HepG2 (cell line): ENCODE measurements at regions not wholly inside any gene's neighbourhood (a gene's known extent, or its start where the extent isn't known, plus 50 kb on each side); places are given as distances from the start of the nearest gene placed in this dataset.

Experiments used
- ATAC-seq: fragments of 200-7000 bp; cut with Tn5 transposase; 3 replicates; pipeline ENCODE4 v1.9.1; 2020; ENCODE audit warnings: mild to moderate bottlenecking, moderate library complexity
- BruUV-seq: library from RNA; stranded (reverse); fragments of 400-500 nt; replicated peaks from 2 replicates; lab custom pipeline; 2021; lab: Mats Ljungman, UMichigan
- CTCF ChIA-PET: fragments of 300-600 bp; formaldehyde crosslinking; extraction: SDS; loops from one replicate; lab custom pipeline; 2021; ENCODE audit warnings: low total read pairs, inconsistent platforms, low intra/inter-chr PET ratio; lab: Yijun Ruan, JAX
- POLR2A ChIA-PET: fragments of 350-600 bp; sonication (Branson Sonifier 250); formaldehyde crosslinking; loops from one replicate; lab custom pipeline; 2020; ENCODE audit warnings: antibody characterized with exemption, inconsistent platforms; lab: Yijun Ruan, JAX
- DNase-seq: peaks from one replicate; pipeline ENCODE4 v3.0.0-alpha.2; 2015; ENCODE audit warnings: low spot score
- FAIRE-seq: peaks from 3 replicates; lab custom pipeline; 2011; peaks lifted over from hg19 to GRCh38; lab: Jason Lieb, UNC
- H2AFZ ChIP-seq: one replicate; pipeline ENCODE4 v1.6.1; 2011; ENCODE audit warnings: low read length, inconsistent platforms
- H3K27ac ChIP-seq: fragments of 300-600 bp; 3 replicates; pipeline ENCODE4 v1.8.0; 2011; ENCODE audit warnings: mixed run types, mild to moderate bottlenecking, mixed read lengths, low read length, inconsistent platforms; ENCODE audit not compliant: insufficient read depth; ENCODE audit errors: extremely low read length
- H3K27me3 ChIP-seq, 2 experiments: fragments of 200-600 bp in 1 of 2; 2 replicates in 1 of 2; 3 replicates in 1 of 2; pipeline versions ENCODE4 v1.6.0 to v1.8.0; 2011; ENCODE audit warnings: low read length in 2 of 2, mild to moderate bottlenecking in 2 of 2, moderate library complexity in 2 of 2, inconsistent platforms in 1 of 2; ENCODE audit not compliant: insufficient read depth in 2 of 2, control insufficient read depth in 1 of 2
- H3K36me3 ChIP-seq, 2 experiments: fragments of 200-600 bp in 1 of 2; replicated peaks in 1 of 2; 2 replicates in 1 of 2; 3 replicates in 1 of 2; pipeline versions ENCODE4 v1.5.1 to v1.8.0; 2011; ENCODE audit warnings: low read length in 2 of 2, inconsistent platforms in 1 of 2; ENCODE audit not compliant: insufficient read depth in 2 of 2, control insufficient read depth in 1 of 2
- H3K4me1 ChIP-seq: 2 replicates; pipeline ENCODE4 v1.5.1; 2012; ENCODE audit warnings: low read length, inconsistent platforms; ENCODE audit not compliant: insufficient read depth
- H3K4me2 ChIP-seq: 2 replicates; pipeline ENCODE4 v1.6.0; 2011; ENCODE audit warnings: low read depth, low read length, inconsistent platforms
- H3K4me3 ChIP-seq, 3 experiments: fragments of 200-600 bp in 1 of 3; sonication (generic), shearing (Covaris generic) in 1 of 3; replicated peaks in 1 of 3; 2 replicates each; pipeline ENCODE4 v1.5.1; 2011 to 2016; ENCODE audit warnings: low read length in 3 of 3, inconsistent platforms in 2 of 3, low read depth in 2 of 3, mild to moderate bottlenecking in 2 of 3, control low read depth in 1 of 3, mixed read lengths in 1 of 3; ENCODE audit not compliant: insufficient read depth in 1 of 3
- H3K79me2 ChIP-seq: one replicate; pipeline ENCODE4 v1.6.1; 2011; ENCODE audit warnings: low read length, inconsistent platforms; ENCODE audit not compliant: insufficient read depth
- H3K9ac ChIP-seq: 2 replicates; pipeline ENCODE4 v1.6.0; 2011; ENCODE audit warnings: mild to moderate bottlenecking, low read depth, low read length, inconsistent platforms; ENCODE audit not compliant: insufficient read depth
- H3K9me3 ChIP-seq: 2 replicates; pipeline ENCODE4 v1.5.1; 2012; ENCODE audit warnings: mild to moderate bottlenecking, low read length
- H4K20me1 ChIP-seq: 2 replicates; pipeline ENCODE4 v1.6.0; 2011; ENCODE audit warnings: inconsistent platforms, mild to moderate bottlenecking, low read length, moderate library complexity; ENCODE audit not compliant: insufficient read depth
- CENPT ChIP-seq: sonication (generic); formaldehyde crosslinking; IDR thresholded peaks from 2 replicates; pipeline ENCODE4 v1.8.0; 2022; ENCODE audit warnings: low read depth, mild to moderate bottlenecking, moderate library complexity, missing genetic modification reagents
- CENPX ChIP-seq: sonication (generic); formaldehyde crosslinking; IDR thresholded peaks from 2 replicates; pipeline ENCODE4 v1.9.0; 2021; ENCODE audit warnings: mild to moderate bottlenecking, missing genetic modification reagents, moderate library complexity
- EEA1 ChIP-seq: sonication (generic); formaldehyde crosslinking; IDR thresholded peaks from 2 replicates; pipeline ENCODE4 v1.5.1; 2020; ENCODE audit warnings: mild to moderate bottlenecking, missing genetic modification reagents, borderline replicate concordance
- ETV6 ChIP-seq: sonication (generic); formaldehyde crosslinking; conservative IDR thresholded peaks from 2 replicates; pipeline ENCODE4 v1.4.0; 2020; ENCODE audit warnings: missing genetic modification reagents
- FOXK2 ChIP-seq: fragments of 450-650 bp; IDR thresholded peaks from 2 replicates; pipeline ENCODE4 v1.6.1; 2016
- GATA4 ChIP-seq: sonication (generic); IDR thresholded peaks from 2 replicates; pipeline ENCODE4 v1.6.1; 2016; ENCODE audit warnings: antibody characterized with exemption, low read depth, borderline replicate concordance
- NFIC ChIP-seq: IDR thresholded peaks from 2 replicates; pipeline ENCODE4 v1.6.1; 2012; ENCODE audit warnings: mild to moderate bottlenecking, low read length, inconsistent platforms
- NR1H2 ChIP-seq: sonication (generic); formaldehyde crosslinking; IDR thresholded peaks from 2 replicates; pipeline ENCODE4 v1.8.1; 2022; ENCODE audit warnings: low read depth, missing genetic modification reagents, borderline replicate concordance
- ZBTB10 ChIP-seq: sonication (generic); formaldehyde crosslinking; IDR thresholded peaks from 2 replicates; pipeline ENCODE4 v1.4.0; 2020; ENCODE audit warnings: missing genetic modification reagents, borderline replicate concordance
- ZBTB46 ChIP-seq: sonication (generic); formaldehyde crosslinking; IDR thresholded peaks from 2 replicates; pipeline ENCODE4 v1.4.0; 2020; ENCODE audit warnings: mild to moderate bottlenecking, missing genetic modification reagents, borderline replicate concordance
- ZNF530 ChIP-seq: sonication (generic); formaldehyde crosslinking; IDR thresholded peaks from 2 replicates; pipeline ENCODE4 v1.5.0; 2020; ENCODE audit warnings: low read depth, mild to moderate bottlenecking, missing genetic modification reagents
- ZNF564 ChIP-seq: sonication (generic); formaldehyde crosslinking; IDR thresholded peaks from 2 replicates; pipeline ENCODE4 v1.8.1; 2023; ENCODE audit warnings: mild to moderate bottlenecking, missing genetic modification reagents
- ZNF615 ChIP-seq: sonication (generic); formaldehyde crosslinking; IDR thresholded peaks from 2 replicates; pipeline ENCODE4 v1.5.0; 2020; ENCODE audit warnings: mild to moderate bottlenecking, missing genetic modification reagents, borderline replicate concordance
- ZNF749 ChIP-seq: sonication (generic); formaldehyde crosslinking; IDR thresholded peaks from 2 replicates; pipeline ENCODE4 v1.8.0; 2022; ENCODE audit warnings: mild to moderate bottlenecking, missing genetic modification reagents, moderate library complexity, borderline replicate concordance
- ZNF768 ChIP-seq: sonication (generic); formaldehyde crosslinking; IDR thresholded peaks from 2 replicates; pipeline ENCODE4 v1.4.0; 2020; ENCODE audit warnings: missing genetic modification reagents
- WGBS: methylation state at CpG from one replicate; pipeline ENCODE4 v1.1.6; 2017; ENCODE audit warnings: low lambda C conversion rate; 5-methylcytosine and 5-hydroxymethylcytosine counted together
- in situ Hi-C: cut with HindIII; loops from 2 replicates; pipeline ENCODE4 v1.10.0; 2017; ENCODE audit warnings: low pct_unique_long_range_greater_than_20kb; ENCODE audit not compliant: extremely low pct_ligation_motif_present
- intact Hi-C: fragments of 100-400 bp; cut with micrococcal nuclease; formaldehyde crosslinking; loops from one replicate; pipeline ENCODE4 v1.10.0; 2022; ENCODE audit not compliant: unreplicated experiment
- TF ChIP-seq, protein P1 (sequence below): sonication (generic); formaldehyde crosslinking; IDR thresholded peaks from 2 replicates; pipeline ENCODE4 v1.4.0; 2020; ENCODE audit warnings: mild to moderate bottlenecking, low read depth, missing genetic modification reagents
- TF ChIP-seq, protein P2 (sequence below): sonication (generic); formaldehyde crosslinking; IDR thresholded peaks from 2 replicates; pipeline ENCODE4 v1.4.0; 2020; ENCODE audit warnings: mild to moderate bottlenecking, missing genetic modification reagents

DNA sequence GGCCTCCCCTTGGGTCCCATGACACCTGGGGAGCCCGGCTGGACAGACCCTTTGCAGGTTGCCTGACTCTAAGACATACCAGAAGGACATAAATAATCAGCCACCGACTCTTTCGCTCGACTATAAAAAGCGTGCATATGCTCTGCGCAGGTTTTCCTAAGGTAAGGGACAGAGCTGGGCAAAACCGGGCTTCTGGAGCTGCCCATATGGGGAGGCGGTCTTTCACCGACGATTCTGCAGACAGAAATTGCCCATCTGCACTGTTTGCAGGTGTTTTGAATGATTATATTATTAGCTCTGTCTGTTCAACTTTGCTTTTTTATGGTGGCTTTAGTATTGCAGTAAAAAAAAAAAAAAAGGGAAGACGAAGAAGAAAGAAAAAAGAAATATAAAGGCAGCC, 347.2 kb downstream of the TSHZ3 start (continued):
- TF ChIP-seq ZBTB46 (CRISPR knock-in tag) (no peak), ZNF615 (CRISPR knock-in tag) (no peak), ZNF768 (CRISPR knock-in tag) (no peak), CENPX (CRISPR knock-in tag) (no peak), NR1H2 (no peak)
- TF ChIP-seq, protein P1, sequence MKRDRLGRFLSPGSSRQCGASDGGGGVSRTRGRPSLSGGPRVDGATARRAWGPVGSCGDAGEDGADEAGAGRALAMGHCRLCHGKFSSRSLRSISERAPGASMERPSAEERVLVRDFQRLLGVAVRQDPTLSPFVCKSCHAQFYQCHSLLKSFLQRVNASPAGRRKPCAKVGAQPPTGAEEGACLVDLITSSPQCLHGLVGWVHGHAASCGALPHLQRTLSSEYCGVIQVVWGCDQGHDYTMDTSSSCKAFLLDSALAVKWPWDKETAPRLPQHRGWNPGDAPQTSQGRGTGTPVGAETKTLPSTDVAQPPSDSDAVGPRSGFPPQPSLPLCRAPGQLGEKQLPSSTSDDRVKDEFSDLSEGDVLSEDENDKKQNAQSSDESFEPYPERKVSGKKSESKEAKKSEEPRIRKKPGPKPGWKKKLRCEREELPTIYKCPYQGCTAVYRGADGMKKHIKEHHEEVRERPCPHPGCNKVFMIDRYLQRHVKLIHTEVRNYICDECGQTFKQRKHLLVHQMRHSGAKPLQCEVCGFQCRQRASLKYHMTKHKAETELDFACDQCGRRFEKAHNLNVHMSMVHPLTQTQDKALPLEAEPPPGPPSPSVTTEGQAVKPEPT (CRISPR knock-in tag) = no peak
- TF ChIP-seq, all 625 proteins: peak for 0

DNA sequence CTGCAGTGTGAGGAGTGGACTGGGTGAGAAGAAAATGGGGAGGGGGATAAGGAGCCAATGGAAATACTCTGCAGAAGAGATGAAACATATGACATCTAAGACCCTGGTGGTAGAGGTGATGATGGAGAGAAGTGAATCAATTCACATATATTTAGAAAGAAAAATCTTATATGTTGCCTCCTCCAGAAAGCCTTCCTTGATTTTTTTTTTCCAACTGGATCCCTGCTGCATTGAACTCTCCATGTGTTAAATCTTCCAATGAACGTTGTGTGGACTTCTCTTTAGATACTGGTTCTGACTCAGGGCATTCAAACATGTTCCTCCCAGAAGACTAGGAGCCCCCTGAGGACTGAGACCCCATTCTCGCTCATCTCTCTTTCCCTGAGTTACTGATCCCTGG, 348.3 kb downstream of the TSHZ3 start:
- H3K9me3 ChIP-seq = peaks cover 68% of the 10 kb centered on the region
- DNase-seq (no peak), FAIRE-seq (no peak), ATAC-seq (no peak)
- H3K36me3 ChIP-seq = no peaks in the 10 kb centered on the region
- in situ Hi-C loops = no loop called here
- no peak overlapping the region for H3K4me2 ChIP-seq
- no peak overlapping the region for H2AFZ ChIP-seq
- no peaks in the 10 kb centered on the region for H3K79me2 ChIP-seq
- no peaks in the 10 kb centered on the region for H3K4me1 ChIP-seq
- H3K27me3 ChIP-seq = no peaks in the 10 kb centered on the region
- ChIA-PET POLR2A (no interaction called here), CTCF (no interaction called here)
- BruUV-seq = no TSS peak
- no peaks in the 10 kb centered on the region for H4K20me1 ChIP-seq
- 12% methylated on average over 2 of the region's 2 CpGs for WGBS
- intact Hi-C loops = no loop called here
- TF ChIP-seq EEA1 (no peak), CENPT (CRISPR knock-in tag) (no peak), NFIC (no peak), ZNF564 (no peak), FOXK2 (no peak), GATA4 (no peak), ETV6 (CRISPR knock-in tag) (no peak), ZBTB10 (CRISPR knock-in tag) (no peak), ZNF749 (CRISPR knock-in tag) (no peak), ZNF530 (CRISPR knock-in tag) (no peak)
- TF ChIP-seq, protein P2, sequence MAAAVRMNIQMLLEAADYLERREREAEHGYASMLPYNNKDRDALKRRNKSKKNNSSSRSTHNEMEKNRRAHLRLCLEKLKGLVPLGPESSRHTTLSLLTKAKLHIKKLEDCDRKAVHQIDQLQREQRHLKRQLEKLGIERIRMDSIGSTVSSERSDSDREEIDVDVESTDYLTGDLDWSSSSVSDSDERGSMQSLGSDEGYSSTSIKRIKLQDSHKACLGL (CRISPR knock-in tag) = no peak
- H3K9ac ChIP-seq = no peak overlapping the region
- no peak overlapping the region for H3K27ac ChIP-seq
- H3K4me3 ChIP-seq = no peak overlapping the region
